Caki2 (cell line): ENCODE measurements at regions not wholly inside any gene's neighbourhood (a gene's known extent, or its start where the extent isn't known, plus 50 kb on each side); places are given as distances from the start of the nearest gene placed in this dataset.

Experiments used
- DNase-seq: peaks from one replicate; pipeline ENCODE4 v3.0.0-alpha.2; 2015; ENCODE audit warnings: low read depth
- in situ Hi-C: cut with HindIII; loops from 2 replicates; pipeline ENCODE4 v1.10.0; 2016; ENCODE audit warnings: low sequenced_read_pairs, low pct_unique_long_range_greater_than_20kb, mixed read lengths

DNA sequence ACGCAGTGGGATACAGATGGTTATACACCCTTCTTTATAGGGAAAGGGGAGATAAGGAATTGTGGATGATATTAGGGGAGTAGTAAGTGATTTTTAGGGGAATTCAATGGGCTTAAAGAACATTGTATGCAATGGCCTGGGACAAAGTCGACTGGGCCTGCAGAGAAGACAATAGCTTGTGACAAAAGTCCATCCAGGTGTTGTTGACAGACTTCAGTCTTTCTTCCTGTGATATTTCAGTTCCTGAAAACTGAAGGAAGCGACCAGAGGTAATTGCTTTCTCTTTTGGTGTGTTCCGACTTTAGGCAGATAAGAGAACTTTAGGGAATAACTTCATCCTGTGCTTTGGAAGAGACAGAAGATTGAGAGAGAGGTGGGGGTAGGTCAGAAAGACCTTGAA is 83.1 kb upstream of the NEUROD1 start:
- in situ Hi-C loops, result no loop called here
- DNase-seq, result no peak

DNA sequence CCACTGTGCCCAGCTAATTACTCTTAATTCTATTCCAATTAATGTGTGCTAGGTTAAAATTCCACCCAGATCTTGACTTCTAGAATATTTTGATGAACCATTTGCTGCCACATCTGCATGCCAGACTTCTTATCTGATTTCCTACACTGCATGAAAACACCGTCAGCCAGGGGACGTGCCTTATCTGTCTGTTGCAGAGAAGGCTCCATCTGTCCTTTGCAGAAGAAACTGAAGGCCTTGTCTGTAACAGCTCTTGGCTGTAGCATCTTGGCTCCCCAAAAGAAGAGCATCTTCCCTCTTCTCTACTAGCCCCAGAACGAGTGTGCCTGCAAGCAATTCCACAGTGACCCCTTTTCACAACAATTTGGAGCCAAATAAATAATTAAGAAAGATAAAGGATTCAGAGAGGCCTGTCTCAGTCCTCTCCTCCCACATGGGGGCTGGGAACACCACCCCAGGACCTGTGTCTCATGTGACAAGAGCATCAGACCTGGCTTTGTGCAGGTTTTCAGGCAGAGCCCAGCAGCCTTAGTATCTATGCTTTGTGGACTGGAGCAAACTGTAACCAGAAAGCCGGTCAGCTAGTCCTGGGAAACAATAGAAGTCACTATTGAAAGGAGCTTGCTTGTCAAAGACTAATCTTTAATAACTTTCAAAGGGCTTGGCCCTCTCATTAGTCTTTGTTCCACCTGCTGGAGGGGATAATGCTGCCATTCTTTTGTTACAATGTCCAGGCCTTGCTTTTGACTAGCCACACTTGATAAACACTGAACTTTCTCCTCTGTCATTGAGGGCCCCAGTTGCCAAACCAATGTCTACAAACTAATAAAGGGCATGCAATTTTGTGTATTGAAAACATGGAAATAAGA is 84.0 kb upstream of the NEUROD1 start:
- no peak for DNase-seq
- in situ Hi-C loops, result no loop called here

DNA sequence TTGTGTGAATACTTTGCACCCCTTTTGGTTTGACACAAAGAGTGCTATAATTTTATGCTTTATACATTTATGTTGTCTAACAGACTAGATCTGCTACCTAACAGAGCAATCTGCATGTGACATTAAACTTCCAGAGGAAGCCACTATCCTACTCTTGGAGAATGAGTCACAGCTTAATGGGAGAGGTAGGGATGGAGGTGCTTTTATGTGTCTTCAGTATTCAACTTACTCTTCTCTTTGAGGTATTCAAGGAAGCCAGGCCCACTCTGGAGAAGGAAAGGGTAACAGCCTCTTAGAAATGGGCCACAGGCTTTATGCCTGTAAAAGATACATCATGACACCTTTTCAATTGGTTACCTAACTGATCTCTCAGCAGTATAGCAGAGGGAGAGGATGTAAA is 85.8 kb upstream of the NEUROD1 start:
- no peak for DNase-seq
- in situ Hi-C loops, result no loop called here

DNA sequence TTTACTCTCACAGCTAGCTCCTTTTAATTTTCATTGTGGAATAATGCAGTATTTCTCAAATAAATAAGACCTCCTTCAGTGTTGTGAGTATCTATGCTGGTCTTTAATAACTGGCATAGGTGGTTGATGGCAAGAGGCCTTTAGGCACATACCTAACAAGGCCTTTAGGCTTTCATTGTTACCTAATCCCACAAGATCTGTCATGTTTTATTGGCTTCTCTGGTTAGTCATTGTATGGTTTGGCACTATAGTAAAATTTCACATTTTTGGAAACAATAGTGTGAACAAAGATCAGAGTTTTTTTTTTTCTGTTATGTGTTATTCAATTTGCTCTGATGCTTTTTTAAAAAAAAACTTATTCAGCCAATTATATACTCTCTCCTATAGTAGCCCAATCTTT is 89.8 kb upstream of the NEUROD1 start:
- DNase-seq, result no peak
- in situ Hi-C loops, result no loop called here

DNA sequence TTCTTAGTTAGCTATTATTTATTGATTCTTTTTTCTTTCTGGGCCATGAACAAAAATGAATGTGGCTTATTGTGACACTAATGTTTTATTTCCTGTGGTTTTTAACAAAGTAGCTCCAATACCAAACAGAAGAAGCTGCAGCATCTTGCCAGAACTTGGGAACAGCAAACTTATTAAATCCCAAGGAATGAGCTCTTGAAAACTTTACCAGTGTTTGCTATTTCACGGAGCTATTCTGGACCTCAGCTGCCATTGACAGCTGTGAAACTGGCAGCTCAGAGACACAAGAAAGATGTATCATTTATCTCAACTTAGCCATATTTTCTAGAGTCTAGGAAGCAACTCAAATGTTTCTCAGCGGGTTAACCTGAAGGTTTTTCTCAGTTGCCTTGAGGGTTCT is 91.0 kb upstream of the NEUROD1 start:
- DNase-seq, result no peak
- in situ Hi-C loops, result no loop called here

DNA sequence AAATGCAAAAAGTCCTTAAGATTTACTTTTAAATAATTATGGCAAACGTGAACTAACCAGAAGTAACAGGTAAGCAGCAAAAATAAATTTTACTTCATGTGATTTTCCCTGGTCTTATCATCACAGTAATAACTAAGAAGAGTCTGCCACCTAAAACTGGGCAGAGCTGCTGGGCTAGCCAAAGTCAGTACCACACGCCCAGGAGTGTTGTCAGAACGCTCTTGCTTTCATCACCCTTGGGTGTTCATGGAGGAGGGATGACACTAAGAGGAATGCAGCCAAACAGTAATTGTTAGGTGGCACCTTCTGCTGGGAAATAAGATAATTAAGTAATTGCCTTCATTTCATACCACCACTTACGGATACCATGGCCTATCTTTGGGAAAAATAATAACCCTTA is 92.0 kb upstream of the NEUROD1 start:
- DNase-seq, result no peak
- in situ Hi-C loops, result no loop called here

DNA sequence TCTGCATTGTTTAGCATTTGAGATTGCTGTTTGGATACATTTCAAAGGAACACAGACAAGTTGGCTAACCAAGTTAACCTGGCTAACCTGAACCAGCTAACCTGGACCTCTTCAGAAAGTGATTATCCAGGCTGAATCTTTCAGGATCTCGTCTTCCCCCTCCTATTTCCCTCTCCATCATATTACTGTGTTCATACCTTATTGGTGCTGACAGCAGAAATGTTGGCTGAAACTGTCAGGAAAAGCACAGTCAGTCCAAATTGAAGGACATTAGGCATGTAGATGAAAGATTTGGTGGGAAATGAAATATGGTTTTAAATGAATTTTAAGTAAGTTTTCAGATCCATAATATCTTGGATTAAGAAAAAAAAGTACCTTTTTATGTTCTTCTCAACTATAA is 92.5 kb upstream of the NEUROD1 start:
- no peak for DNase-seq
- in situ Hi-C loops, result no loop called here

DNA sequence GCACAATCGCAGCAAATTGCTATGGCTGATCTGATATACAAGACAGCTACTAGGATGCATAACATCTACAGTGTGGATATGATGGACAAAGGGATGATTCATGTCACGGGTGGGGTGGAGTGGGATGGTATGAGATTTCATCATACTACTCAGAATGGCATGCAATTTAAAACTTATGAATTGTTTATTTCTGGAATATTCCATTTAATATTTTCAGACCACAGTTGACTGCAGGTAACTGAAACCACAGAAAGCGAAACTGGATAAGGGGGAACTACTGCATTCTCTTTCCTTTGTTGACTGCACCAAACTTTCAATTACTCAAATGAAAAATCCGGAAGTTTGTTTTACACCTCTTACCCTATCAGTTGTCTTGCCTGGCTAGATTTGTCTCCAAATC is 94.4 kb upstream of the NEUROD1 start:
- no peak for DNase-seq
- in situ Hi-C loops, result no loop called here

DNA sequence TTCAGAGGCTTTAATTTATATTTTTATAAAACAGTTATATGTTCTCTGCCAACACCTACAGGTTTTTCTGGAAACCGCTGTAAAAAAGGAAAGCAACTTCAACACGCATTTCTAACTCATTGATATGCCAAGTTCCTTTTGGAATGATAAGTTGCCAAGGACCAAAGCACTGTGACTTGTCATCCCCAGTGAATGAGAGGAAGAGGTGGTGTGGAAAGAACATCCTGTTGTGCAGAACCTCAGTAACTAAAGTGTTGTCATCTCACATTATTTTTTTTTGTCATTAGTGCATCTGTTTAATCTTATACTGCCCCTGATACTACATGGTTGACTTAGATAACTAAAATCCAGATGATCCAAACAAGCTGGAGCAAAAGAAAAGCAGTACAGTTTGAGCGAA is 96.0 kb upstream of the NEUROD1 start:
- in situ Hi-C loops, result no loop called here

DNA sequence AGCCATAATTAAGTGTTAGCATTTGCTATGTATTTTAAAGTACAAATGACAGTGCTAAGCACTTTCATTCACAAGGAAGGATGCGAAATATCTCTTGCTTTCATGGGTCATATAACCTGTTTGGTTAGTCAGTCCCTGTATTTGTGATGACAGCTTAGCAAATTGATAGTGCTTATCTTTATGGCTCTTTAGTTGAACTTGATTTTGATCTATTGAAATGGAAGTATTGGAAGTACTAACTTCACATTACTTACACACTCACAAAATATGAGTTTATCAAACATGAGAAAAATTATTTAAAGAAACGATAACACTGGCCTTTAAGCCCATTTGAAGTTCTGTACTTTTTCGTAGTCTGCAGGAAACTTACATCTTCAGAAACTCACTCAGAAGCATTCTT is 97.4 kb upstream of the NEUROD1 start:
- DNase-seq, result no peak
- in situ Hi-C loops, result no loop called here

More for the DNA sequence above, 96.0 kb upstream of the NEUROD1 start:
- no peak for DNase-seq

DNA sequence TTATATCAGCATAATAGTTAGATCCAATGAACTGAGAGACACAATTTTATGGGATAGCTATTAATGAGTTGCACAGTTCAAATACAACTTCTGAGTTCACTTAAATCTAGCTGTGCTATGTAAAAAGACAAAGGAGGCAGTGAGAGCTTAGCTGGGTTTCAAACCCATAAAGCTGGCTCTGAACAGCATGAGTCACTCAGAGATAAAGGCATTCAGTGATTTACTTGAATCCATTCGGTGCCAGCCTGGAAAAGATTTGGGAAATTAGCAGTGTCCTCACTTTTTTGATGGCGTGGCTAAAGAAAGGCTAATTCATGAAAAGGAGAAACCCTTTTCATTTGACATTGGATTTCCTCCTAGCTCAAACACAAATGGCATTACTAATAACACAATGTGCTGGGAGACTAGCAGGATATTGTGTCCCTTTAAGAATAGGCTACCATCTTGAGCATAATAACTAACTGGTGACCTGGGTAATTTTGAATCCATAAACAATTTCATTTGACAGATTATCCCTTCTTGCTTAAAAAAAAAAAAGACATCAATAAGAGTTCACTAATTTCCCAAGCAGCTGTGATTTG is 98.4 kb upstream of the NEUROD1 start:
- no peak for DNase-seq
- in situ Hi-C loops, result no loop called here

DNA sequence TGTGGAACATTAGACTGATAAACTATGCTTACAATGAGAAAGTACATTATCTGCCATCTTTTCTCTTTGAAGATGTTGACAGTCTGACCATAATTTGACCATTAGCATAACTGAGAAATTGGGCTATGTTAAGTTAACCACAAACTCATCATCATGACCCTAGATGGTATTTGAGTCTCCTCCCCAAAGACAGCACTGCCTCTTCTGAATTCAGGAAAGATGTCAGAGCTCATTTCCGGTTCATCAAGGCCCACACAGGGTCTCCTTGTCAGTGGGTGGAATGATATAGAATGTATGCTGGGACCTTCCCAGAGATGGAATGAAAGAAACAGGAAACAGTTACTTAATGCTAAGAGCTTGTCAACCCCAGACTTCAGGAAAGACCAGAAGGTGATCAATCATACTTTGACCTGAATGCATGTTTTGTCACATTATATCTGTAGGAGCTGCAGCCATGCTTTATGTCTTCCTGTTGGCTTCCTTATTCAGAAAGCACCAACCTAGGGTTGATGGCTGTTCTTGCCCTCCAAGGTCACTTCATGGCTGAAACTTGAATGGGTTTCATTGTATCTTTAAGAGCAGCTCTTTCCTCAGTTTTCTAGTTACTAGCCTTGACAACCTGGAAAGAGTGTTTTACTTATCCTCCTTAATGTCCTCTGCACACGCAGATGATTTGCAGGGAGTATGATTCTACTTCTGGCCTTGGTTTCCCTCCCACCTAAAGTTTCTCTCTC is 99.1 kb upstream of the NEUROD1 start:
- no peak for DNase-seq
- in situ Hi-C loops, result no loop called here

DNA sequence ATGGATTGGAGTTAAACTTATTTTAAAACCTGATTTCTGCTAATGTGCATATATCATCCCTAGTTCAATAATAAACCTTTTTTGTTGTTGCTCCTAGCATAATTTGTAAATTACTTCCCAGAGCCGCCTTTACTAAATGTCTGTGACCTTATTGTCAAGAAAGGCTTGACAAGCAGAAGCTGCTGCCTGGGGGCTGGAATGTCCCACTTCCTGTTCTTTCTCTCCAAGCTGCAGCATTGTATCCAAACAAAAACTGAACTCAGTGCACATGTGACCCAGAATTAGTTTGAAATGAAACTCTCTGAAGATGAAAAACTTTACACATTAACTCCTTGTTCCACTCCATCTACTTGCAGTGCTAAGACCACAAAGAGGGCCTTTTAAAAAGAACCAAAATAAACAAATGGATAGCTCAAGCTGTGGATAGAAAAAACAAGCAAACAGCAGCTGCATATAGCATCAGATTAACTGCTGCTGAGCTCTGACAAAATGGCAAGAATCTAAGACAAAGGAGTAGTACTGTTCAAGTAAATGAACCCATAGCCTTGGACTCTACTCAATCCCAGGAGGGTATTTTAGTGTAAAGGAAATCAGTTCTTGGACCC is 99.8 kb upstream of the NEUROD1 start:
- DNase-seq, result peak; percentile 94
- in situ Hi-C loops, result no loop called here

DNA sequence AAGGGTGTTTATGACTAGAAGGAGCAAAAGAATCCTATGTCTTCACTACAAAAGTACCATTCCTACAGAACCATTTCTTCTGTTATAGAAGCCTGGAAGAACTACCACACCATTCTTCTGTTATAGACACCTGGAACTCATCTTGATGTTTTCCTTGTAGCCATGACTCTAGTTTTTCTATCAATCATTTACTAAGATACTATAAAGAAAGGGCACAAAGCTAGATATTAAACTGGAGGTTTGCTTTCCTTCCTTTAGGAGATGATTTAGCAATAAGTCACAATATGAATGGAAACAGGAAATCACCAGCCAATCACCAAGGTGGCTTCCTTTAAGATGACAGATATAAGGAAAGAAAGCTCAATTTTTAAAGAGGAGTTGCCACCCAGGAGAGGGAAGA is 100.3 kb upstream of the NEUROD1 start:
- in situ Hi-C loops, result no loop called here
- peak; percentile 83 for DNase-seq

DNA sequence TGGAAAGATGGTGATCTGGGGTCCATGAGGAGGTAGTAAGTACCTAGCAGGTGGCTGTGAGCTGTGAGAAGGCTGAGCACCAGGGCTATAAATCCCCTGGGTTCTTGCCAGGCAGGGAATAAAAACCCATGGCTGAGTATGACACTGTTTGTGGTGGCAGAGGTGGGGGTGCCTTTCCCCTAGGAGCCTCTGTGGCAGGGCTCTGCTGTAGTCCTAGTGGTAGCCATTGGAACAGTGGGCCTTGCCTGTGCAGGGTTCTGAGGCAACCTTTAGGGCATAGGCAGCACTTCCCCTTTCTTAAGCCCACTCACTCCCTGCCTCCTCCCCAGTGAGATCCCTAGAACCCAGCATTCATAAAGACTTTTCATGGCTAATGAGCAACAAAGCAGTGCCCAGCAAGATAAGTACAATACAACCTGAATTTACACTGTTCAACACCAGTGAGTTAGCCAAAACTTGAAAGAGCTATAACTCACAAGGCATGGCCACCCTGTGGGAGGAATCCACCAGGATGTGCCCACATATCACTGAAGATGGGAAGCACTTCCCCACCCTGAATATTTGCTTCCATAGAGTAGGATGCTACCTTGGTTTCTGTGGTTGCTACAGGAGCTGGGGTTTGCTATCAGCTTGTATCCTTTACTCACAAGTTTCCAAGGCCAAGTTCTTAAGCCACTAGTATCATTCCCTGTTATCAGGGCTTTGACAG is 100.9 kb upstream of the NEUROD1 start:
- in situ Hi-C loops, result no loop called here
- DNase-seq, result no peak

DNA sequence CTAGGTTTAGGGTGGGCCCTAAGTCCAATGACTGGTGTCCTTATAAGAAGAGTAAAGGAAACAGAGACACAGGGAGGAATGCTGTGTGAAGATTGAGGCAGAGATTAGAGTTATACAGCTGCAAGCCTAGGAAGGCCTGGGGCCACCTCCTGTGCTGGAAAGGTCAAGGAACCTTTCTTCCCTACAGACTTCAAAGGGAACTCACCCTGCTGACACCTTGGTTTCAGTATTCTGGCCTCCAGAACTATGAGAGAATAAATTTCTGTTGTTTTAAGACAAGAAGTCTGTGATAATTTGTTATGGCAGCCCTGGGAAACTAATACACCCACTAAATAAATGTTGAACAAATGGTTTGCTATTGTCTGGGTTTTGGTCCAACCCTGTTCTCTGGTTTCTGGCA is 102.3 kb upstream of the NEUROD1 start:
- DNase-seq, result no peak
- in situ Hi-C loops, result no loop called here

DNA sequence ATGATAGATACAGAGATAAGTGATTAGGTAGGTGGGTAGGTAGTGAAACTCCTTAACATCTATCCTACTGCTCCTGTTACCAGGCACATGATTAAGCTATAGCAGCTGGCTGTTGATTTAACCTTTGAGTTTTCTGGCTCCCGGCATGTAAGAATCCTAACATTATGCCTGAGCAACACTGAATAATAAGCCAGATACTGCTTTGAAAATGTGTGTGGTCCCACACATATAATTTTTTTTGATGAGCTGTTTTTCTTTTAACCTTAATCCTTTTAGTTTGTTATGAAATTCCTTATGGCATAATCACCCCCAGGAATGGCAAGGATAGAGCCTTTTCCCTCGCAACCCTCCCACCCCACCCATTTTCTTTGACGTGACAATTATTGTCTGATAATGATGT is 104.2 kb upstream of the NEUROD1 start:
- in situ Hi-C loops, result no loop called here

DNA sequence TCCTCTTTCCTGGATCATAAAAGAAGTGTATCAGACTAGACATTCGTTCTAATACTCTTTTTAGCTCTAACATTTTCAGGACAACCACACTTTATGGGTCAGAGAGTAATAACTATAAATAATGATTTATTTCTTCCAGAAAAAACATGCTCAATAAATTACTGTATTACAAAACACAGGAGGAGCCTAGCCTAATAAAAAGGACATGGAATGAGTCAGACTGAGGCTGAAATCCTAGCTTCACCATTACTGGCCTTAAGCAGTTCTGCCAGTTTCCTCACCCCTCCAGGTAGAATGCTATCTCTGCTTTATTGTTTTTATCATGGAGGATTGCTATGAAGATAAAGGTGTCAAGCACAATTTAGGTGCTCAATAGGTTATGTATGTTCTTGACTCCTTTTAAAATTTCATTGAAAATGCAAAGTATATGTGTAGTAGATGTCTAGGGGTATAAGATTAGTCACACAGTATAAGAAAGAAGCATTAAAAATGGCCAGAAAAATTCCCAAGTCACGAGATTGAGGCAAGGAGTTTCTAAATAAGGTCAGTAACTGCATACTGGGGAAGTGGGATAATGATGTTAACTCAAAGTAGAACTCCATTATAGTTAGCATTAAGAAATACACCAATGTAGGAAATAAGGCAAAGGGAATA is 105.5 kb upstream of the NEUROD1 start:
- in situ Hi-C loops, result no loop called here
- DNase-seq, result no peak

More for the DNA sequence above, 104.2 kb upstream of the NEUROD1 start:
- peak; percentile 73 for DNase-seq
